IMR-90 (cell line): ENCODE measurements at regions not wholly inside any gene's neighbourhood (a gene's known extent, or its start where the extent isn't known, plus 50 kb on each side); places are given as distances from the start of the nearest gene placed in this dataset.

Experiments
- ATAC-seq: fragments of 200-7000 bp; cut with Tn5 transposase; 2 replicates; pipeline ENCODE4 v1.9.1; 2020; ENCODE audit warnings: low read depth, mild to moderate bottlenecking, moderate library complexity
- BruUV-seq: library from RNA; stranded (reverse); fragments of 400-500 nt; replicated peaks from 2 replicates; lab custom pipeline; 2021; lab: Mats Ljungman, UMichigan
- CTCF ChIA-PET: fragments of 300-600 bp; formaldehyde crosslinking; extraction: SDS; loops from one replicate; lab custom pipeline; 2021; ENCODE audit warnings: antibody characterized with exemption; lab: Yijun Ruan, JAX
- POLR2A ChIA-PET: fragments of 300-600 bp; sonication (Branson Sonifier 250); formaldehyde crosslinking; loops from one replicate; lab custom pipeline; 2022; ENCODE audit warnings: antibody characterized with exemption; ENCODE audit not compliant: unreplicated experiment; lab: Charles Lee
- DNase-seq: peaks from one replicate; pipeline ENCODE4 v3.0.0; 2013
- H2AFZ ChIP-seq: replicated peaks from 2 replicates; pipeline ENCODE3; 2013; ENCODE audit warnings: low read length, mild to moderate bottlenecking; ENCODE audit not compliant: poor library complexity
- H2AK5ac ChIP-seq: 2 replicates; pipeline ENCODE4 v1.6.1; 2013; ENCODE audit warnings: low read depth, low read length, inconsistent platforms
- H2AK9ac ChIP-seq: replicated peaks from 2 replicates; pipeline ENCODE3; 2013; ENCODE audit warnings: mild to moderate bottlenecking, low read depth, low read length, moderate library complexity; ENCODE audit not compliant: poor library complexity
- H2BK120ac ChIP-seq: 2 replicates; pipeline ENCODE4 v1.6.1; 2013; ENCODE audit warnings: low read depth, low read length, inconsistent platforms
- H2BK15ac ChIP-seq: 3 replicates; pipeline ENCODE4 v1.6.1; 2013; ENCODE audit warnings: low read depth, low read length, inconsistent platforms
- H2BK20ac ChIP-seq: 2 replicates; pipeline ENCODE4 v1.6.1; 2013; ENCODE audit warnings: low read depth, mild to moderate bottlenecking, inconsistent platforms, low read length, moderate library complexity
- H2BK5ac ChIP-seq: 2 replicates; pipeline ENCODE4 v1.6.1; 2013; ENCODE audit warnings: mild to moderate bottlenecking, low read depth, low read length, inconsistent platforms; ENCODE audit not compliant: poor library complexity, severe bottlenecking
- H3K14ac ChIP-seq: replicated peaks from 2 replicates; pipeline ENCODE4 v1.6.1; 2013; ENCODE audit warnings: low read depth, low read length, inconsistent platforms
- H3K18ac ChIP-seq: 2 replicates; pipeline ENCODE4 v1.6.1; 2013; ENCODE audit warnings: low read depth, low read length, control low read depth
- H3K23ac ChIP-seq: 2 replicates; pipeline ENCODE4 v1.6.1; 2013; ENCODE audit warnings: low read depth, low read length, inconsistent platforms
- H3K27ac ChIP-seq: 2 replicates; pipeline ENCODE4 v1.5.1; 2013; ENCODE audit warnings: mild to moderate bottlenecking, control low read depth, low read length; ENCODE audit not compliant: insufficient read depth
- H3K27me3 ChIP-seq: 2 replicates; pipeline ENCODE4 v1.6.1; 2013; ENCODE audit warnings: low read length; ENCODE audit not compliant: control insufficient read depth, insufficient read depth
- H3K36me3 ChIP-seq: 2 replicates; pipeline ENCODE4 v1.6.1; 2013; ENCODE audit warnings: low read length, mixed read lengths; ENCODE audit not compliant: control insufficient read depth, insufficient read depth
- H3K4ac ChIP-seq: 2 replicates; pipeline ENCODE4 v1.6.1; 2013; ENCODE audit warnings: low read depth, low read length, inconsistent platforms
- H3K4me1 ChIP-seq: 2 replicates; pipeline ENCODE4 v1.6.1; 2013; ENCODE audit warnings: low read length, mixed read lengths; ENCODE audit not compliant: control insufficient read depth, insufficient read depth
- H3K4me2 ChIP-seq: 2 replicates; pipeline ENCODE4 v1.6.1; 2013; ENCODE audit warnings: low read depth, mild to moderate bottlenecking, control low read depth, low read length, moderate library complexity
- H3K4me3 ChIP-seq: 2 replicates; pipeline ENCODE4 v1.5.1; 2013; ENCODE audit warnings: low read depth, mild to moderate bottlenecking, control low read depth, low read length, moderate library complexity; ENCODE audit not compliant: insufficient read depth
- H3K56ac ChIP-seq: 2 replicates; pipeline ENCODE4 v1.6.1; 2013; ENCODE audit warnings: low read length, inconsistent platforms; ENCODE audit not compliant: insufficient read depth; ENCODE audit errors: extremely low read depth
- H3K79me1 ChIP-seq, 2 experiments: 2 replicates each; pipeline ENCODE4 v1.6.1; 2013; ENCODE audit warnings: low read length in 2 of 2, inconsistent platforms in 1 of 2, low read depth in 1 of 2
- H3K9ac ChIP-seq: 2 replicates; pipeline ENCODE4 v1.6.1; 2013; ENCODE audit warnings: low read depth, low read length, control low read depth
- H3K9me1 ChIP-seq: 2 replicates; pipeline ENCODE4 v1.6.1; 2013; ENCODE audit warnings: low read length, inconsistent platforms; ENCODE audit not compliant: insufficient read depth
- H3K9me3 ChIP-seq: 2 replicates; pipeline ENCODE4 v1.6.1; 2013; ENCODE audit warnings: low read length; ENCODE audit not compliant: control insufficient read depth, insufficient read depth
- H4K20me1 ChIP-seq: 2 replicates; pipeline ENCODE4 v1.6.1; 2013; ENCODE audit warnings: low read length, inconsistent platforms; ENCODE audit not compliant: insufficient read depth
- H4K5ac ChIP-seq: 2 replicates; pipeline ENCODE4 v1.6.1; 2013; ENCODE audit warnings: mild to moderate bottlenecking, low read depth, low read length, control low read depth
- H4K8ac ChIP-seq, 2 experiments: 2 replicates each; pipeline ENCODE4 v1.6.1; 2013; ENCODE audit warnings: low read depth in 2 of 2, low read length in 2 of 2, control low read depth in 1 of 2, inconsistent platforms in 1 of 2
- H4K91ac ChIP-seq: 2 replicates; pipeline ENCODE4 v1.6.1; 2013; ENCODE audit warnings: low read depth, low read length, inconsistent platforms; ENCODE audit not compliant: insufficient read depth
- BHLHE40 ChIP-seq: fragments of 150-350 bp; IDR thresholded peaks from 2 replicates; pipeline ENCODE4 v1.6.1; 2016; ENCODE audit warnings: mild to moderate bottlenecking, low read depth, low read length
- CHD1 ChIP-seq: IDR thresholded peaks from 2 replicates; pipeline ENCODE4 v1.6.1; 2012; ENCODE audit warnings: low read depth, low read length, improper control_type of control experiment
- FOS ChIP-seq: fragments of 150-350 bp; IDR thresholded peaks from 2 replicates; pipeline ENCODE4 v1.6.1; 2016; ENCODE audit warnings: low read depth, low read length
- MAFK ChIP-seq: IDR thresholded peaks from 2 replicates; pipeline ENCODE4 v1.6.1; 2012; ENCODE audit warnings: low read depth, low read length, improper control_type of control experiment
- MAZ ChIP-seq: IDR thresholded peaks from 2 replicates; pipeline ENCODE4 v1.6.1; 2012; ENCODE audit warnings: low read depth, mild to moderate bottlenecking, low read length, improper control_type of control experiment, moderate library complexity, borderline replicate concordance
- NFE2L2 ChIP-seq: fragments of 150-350 bp; IDR thresholded peaks from 2 replicates; pipeline ENCODE4 v1.6.1; 2016; ENCODE audit warnings: low read depth, mild to moderate bottlenecking, low read length
- SMC3 ChIP-seq: fragments of 150-350 bp; IDR thresholded peaks from 2 replicates; pipeline ENCODE4 v1.6.1; 2016; ENCODE audit warnings: low read depth, mild to moderate bottlenecking, antibody characterized with exemption, low read length, moderate library complexity
- whole genome bisulfite sequencing, 2 experiments: methylation state at CpG; one replicate each; pipeline versions ENCODE4 v1.1.5 to v1.1.7; 2013; ENCODE audit warnings: missing lambda C conversion rate in 2 of 2; ENCODE audit not compliant: insufficient read length in 1 of 2; ENCODE audit errors: extremely low coverage in 2 of 2; 5-methylcytosine and 5-hydroxymethylcytosine counted together
- dilution Hi-C: fragments of 300-500 bp; cut with HindIII; formaldehyde crosslinking; loops from one replicate; pipeline ENCODE4 v1.14.3; 2018; ENCODE audit warnings: low sequenced_read_pairs; ENCODE audit not compliant: unreplicated experiment
- in situ Hi-C: fragments of 300-500 bp; cut with MboI; formaldehyde crosslinking; loops from 3 replicates; pipeline ENCODE4 v1.14.3; 2019; ENCODE audit warnings: low sequenced_read_pairs, inconsistent platforms, mixed read lengths
- intact Hi-C: fragments of 100-400 bp; cut with micrococcal nuclease; formaldehyde crosslinking; loops from 2 replicates; pipeline ENCODE4 v1.10.0; 2022
- TF ChIP-seq, protein P1 (sequence below): conservative IDR thresholded peaks from 2 replicates; pipeline ENCODE4 v1.5.1; 2012; ENCODE audit warnings: mild to moderate bottlenecking, low read depth, low read length, improper control_type of control experiment
- TF ChIP-seq, protein P2 (sequence below): fragments of 150-350 bp; IDR thresholded peaks from 2 replicates; pipeline ENCODE4 v1.6.1; 2016; ENCODE audit warnings: low read depth, mild to moderate bottlenecking, low read length, moderate library complexity, borderline replicate concordance

GRCh38 chr2:236376566-236377244, 112.5 kb upstream of the ASB18 start:
- Histone ChIP-seq H3K4me1 (no peaks in the 10 kb centered on the region), H2AK5ac (no peak overlapping the region), H3K27me3 (no peaks in the 10 kb centered on the region), H4K20me1 (no peaks in the 10 kb centered on the region), H2AFZ (no peak overlapping the region), H4K8ac (no peak overlapping the region), H3K4me3 (no peak overlapping the region), H2AK9ac (no peak overlapping the region), H4K5ac (no peak overlapping the region), H3K9me3 (peaks cover 3% of the 10 kb centered on the region; the same call in 1 of the 2 replicates), H2BK15ac (no peak overlapping the region), H3K9me1 (no peaks in the 10 kb centered on the region), H3K9ac (no peak overlapping the region), H3K27ac (no peak overlapping the region), H3K4ac (no peak overlapping the region), H2BK20ac (no peak overlapping the region), H2BK5ac (no peak overlapping the region), H2BK120ac (no peak overlapping the region), H3K56ac (no peak overlapping the region), H3K4me2 (no peak overlapping the region), H3K79me1 (no peaks in the 10 kb centered on the region), H4K91ac (no peak overlapping the region), H3K18ac (no peak overlapping the region), H3K23ac (no peak overlapping the region), H3K36me3 (no peaks in the 10 kb centered on the region), H3K14ac (no peak overlapping the region)
- ChIA-PET CTCF (no interaction called here), POLR2A (no interaction called here)
- no peak for ATAC-seq
- BruUV-seq: no TSS peak
- in situ Hi-C loops (no loop called here), dilution Hi-C loops (no loop called here), intact Hi-C loops (no loop called here)
- TF ChIP-seq, protein P1, sequence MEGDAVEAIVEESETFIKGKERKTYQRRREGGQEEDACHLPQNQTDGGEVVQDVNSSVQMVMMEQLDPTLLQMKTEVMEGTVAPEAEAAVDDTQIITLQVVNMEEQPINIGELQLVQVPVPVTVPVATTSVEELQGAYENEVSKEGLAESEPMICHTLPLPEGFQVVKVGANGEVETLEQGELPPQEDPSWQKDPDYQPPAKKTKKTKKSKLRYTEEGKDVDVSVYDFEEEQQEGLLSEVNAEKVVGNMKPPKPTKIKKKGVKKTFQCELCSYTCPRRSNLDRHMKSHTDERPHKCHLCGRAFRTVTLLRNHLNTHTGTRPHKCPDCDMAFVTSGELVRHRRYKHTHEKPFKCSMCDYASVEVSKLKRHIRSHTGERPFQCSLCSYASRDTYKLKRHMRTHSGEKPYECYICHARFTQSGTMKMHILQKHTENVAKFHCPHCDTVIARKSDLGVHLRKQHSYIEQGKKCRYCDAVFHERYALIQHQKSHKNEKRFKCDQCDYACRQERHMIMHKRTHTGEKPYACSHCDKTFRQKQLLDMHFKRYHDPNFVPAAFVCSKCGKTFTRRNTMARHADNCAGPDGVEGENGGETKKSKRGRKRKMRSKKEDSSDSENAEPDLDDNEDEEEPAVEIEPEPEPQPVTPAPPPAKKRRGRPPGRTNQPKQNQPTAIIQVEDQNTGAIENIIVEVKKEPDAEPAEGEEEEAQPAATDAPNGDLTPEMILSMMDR: no peak
- TF ChIP-seq MAZ (no peak), CHD1 (no peak), MAFK (no peak), NFE2L2 (no peak), BHLHE40 (no peak), FOS (no peak), SMC3 (no peak)
- TF ChIP-seq, protein P2, sequence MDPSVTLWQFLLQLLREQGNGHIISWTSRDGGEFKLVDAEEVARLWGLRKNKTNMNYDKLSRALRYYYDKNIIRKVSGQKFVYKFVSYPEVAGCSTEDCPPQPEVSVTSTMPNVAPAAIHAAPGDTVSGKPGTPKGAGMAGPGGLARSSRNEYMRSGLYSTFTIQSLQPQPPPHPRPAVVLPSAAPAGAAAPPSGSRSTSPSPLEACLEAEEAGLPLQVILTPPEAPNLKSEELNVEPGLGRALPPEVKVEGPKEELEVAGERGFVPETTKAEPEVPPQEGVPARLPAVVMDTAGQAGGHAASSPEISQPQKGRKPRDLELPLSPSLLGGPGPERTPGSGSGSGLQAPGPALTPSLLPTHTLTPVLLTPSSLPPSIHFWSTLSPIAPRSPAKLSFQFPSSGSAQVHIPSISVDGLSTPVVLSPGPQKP: no peak
- no peak for DNase-seq
- WGBS, 2 experiments: no CpG with 5 or more reads among the region's 7 CpGs
